A673 (cell line): ENCODE measurements at regions not wholly inside any gene's neighbourhood (a gene's known extent, or its start where the extent isn't known, plus 50 kb on each side); places are given as distances from the start of the nearest gene placed in this dataset.
"Not testable (repeated sequence)": the region's sequence is repeated elsewhere in the genome, so short reads cannot be mapped to it uniquely, and the experiment has no call there.

Experiments used
- BruUV-seq: library from RNA; stranded (reverse); fragments of 400-500 nt; replicated peaks from 2 replicates; lab custom pipeline; 2021; lab: Mats Ljungman, UMichigan
- CTCF ChIA-PET: fragments of 300-600 bp; sonication (Branson Sonifier 250); formaldehyde crosslinking; loops from one replicate; lab custom pipeline; 2022; ENCODE audit warnings: antibody characterized with exemption; lab: Charles Lee
- POLR2A ChIA-PET: fragments of 300-600 bp; sonication (Branson Sonifier 250); formaldehyde crosslinking; loops from one replicate; lab custom pipeline; 2022; ENCODE audit warnings: antibody characterized with exemption; ENCODE audit not compliant: low non-redundant PET; lab: Charles Lee
- DNase-seq: peaks from one replicate; pipeline ENCODE4 v3.0.0-alpha.2; 2015; ENCODE audit warnings: low spot score
- H3K27ac ChIP-seq: fragments of 200-600 bp; sonication (generic); 2 replicates; pipeline ENCODE4 v1.5.1; 2016; ENCODE audit warnings: mixed run types, low read depth, mild to moderate bottlenecking, mixed read lengths, antibody characterized with exemption, low read length; ENCODE audit not compliant: poor library complexity, severe bottlenecking
- H3K27me3 ChIP-seq: fragments of 200-600 bp; sonication (generic); replicated peaks from 2 replicates; pipeline ENCODE4 v1.6.1; 2017; ENCODE audit warnings: mixed run types, low read depth, mild to moderate bottlenecking, mixed read lengths, antibody characterized with exemption, low read length; ENCODE audit not compliant: insufficient read depth, poor library complexity
- H3K36me3 ChIP-seq: fragments of 200-600 bp; sonication (generic); 2 replicates; pipeline ENCODE4 v1.6.1; 2016; ENCODE audit warnings: mixed run types, mild to moderate bottlenecking, mixed read lengths, antibody characterized with exemption, low read length; ENCODE audit not compliant: insufficient read depth, poor library complexity, severe bottlenecking
- H3K4me1 ChIP-seq: fragments of 200-600 bp; sonication (generic); 2 replicates; pipeline ENCODE4 v1.6.1; 2017; ENCODE audit warnings: mixed run types, mild to moderate bottlenecking, mixed read lengths, antibody characterized with exemption, low read length; ENCODE audit not compliant: insufficient read depth, poor library complexity, severe bottlenecking
- H3K4me3 ChIP-seq: fragments of 200-600 bp; sonication (generic); 2 replicates; pipeline ENCODE4 v1.5.1; 2016; ENCODE audit warnings: low read depth, mixed run types, mild to moderate bottlenecking, mixed read lengths, low read length; ENCODE audit not compliant: poor library complexity, severe bottlenecking
- H3K9me3 ChIP-seq: fragments of 200-600 bp; sonication (generic); 2 replicates; pipeline ENCODE4 v1.6.1; 2016; ENCODE audit warnings: mixed run types, low read depth, mild to moderate bottlenecking, mixed read lengths, antibody characterized with exemption, low read length; ENCODE audit not compliant: poor library complexity, severe bottlenecking
- CTCF ChIP-seq: fragments of 300-800, 200-600 bp; sonication (generic); conservative IDR thresholded peaks from 2 replicates; pipeline ENCODE4 v1.5.1; 2017; ENCODE audit warnings: low read depth, mild to moderate bottlenecking, antibody characterized with exemption, low read length, moderate library complexity, mixed read lengths
- EZH2 ChIP-seq: fragments of 200-600 bp; sonication (generic); IDR thresholded peaks from 2 replicates; pipeline ENCODE4 v1.6.1; 2017; ENCODE audit warnings: borderline replicate concordance, low read depth, mild to moderate bottlenecking, mixed read lengths, antibody characterized with exemption, low read length; ENCODE audit not compliant: poor library complexity, severe bottlenecking
- intact Hi-C: fragments of 100-400 bp; cut with micrococcal nuclease; formaldehyde crosslinking; loops from one replicate; pipeline ENCODE4 v1.10.0; 2022; ENCODE audit not compliant: unreplicated experiment

GRCh38 chr21:41611966-41612606 lies 104.1 kb upstream of the TMPRSS2 start:
- Histone ChIP-seq H3K9me3 (no peaks in the 10 kb centered on the region), H3K27me3 (no peaks in the 10 kb centered on the region), H3K4me1 (peaks cover 8% of the 10 kb centered on the region), H3K27ac (no peak overlapping the region), H3K36me3 (no peaks in the 10 kb centered on the region), H3K4me3 (no peak overlapping the region)
- TF ChIP-seq CTCF = no peak
- no peak for TF ChIP-seq EZH2
- CTCF ChIA-PET = interaction anchor here (0.5 to 1.9 kb wide), 12 partner anchors 10 to 982 kb away, joined by 3 to 30 read pairs (median 4); no protein-coding TSS in a partner anchor
- intact Hi-C loops = loop anchor here (1.0 to 10.0 kb wide), 4 partner anchors 166 to 843 kb away; no protein-coding TSS in a partner anchor
- POLR2A ChIA-PET = no interaction called here
- BruUV-seq = no TSS peak
- DNase-seq = peak; percentile 15

- BruUV-seq = no TSS peak
- DNase-seq = no peak
- intact Hi-C loops = loop anchor here (10.0 kb wide), 1 partner anchor 843 kb away; no protein-coding TSS in a partner anchor
- H3K36me3 ChIP-seq = no peaks in the 10 kb centered on the region
- ChIA-PET CTCF (interaction anchor here (0.6 kb wide), 1 partner anchor 162 kb away, joined by 3 read pairs; no protein-coding TSS in a partner anchor), POLR2A (no interaction called here)
- H3K27me3 ChIP-seq = no peaks in the 10 kb centered on the region
- H3K4me1 ChIP-seq = peaks cover 8% of the 10 kb centered on the region
- TF ChIP-seq CTCF (no peak), EZH2 (no peak)
- H3K9me3 ChIP-seq = no peaks in the 10 kb centered on the region
- H3K27ac ChIP-seq = no peak overlapping the region
- H3K4me3 ChIP-seq = no peak overlapping the region
Measured at GRCh38 chr21:41611441-41611840, 103.5 kb upstream of the TMPRSS2 start.

- BruUV-seq, H3K4me3 ChIP-seq, CTCF ChIA-PET, H3K27ac ChIP-seq, DNase-seq, H3K36me3 ChIP-seq, H3K4me1 ChIP-seq, H3K27me3 ChIP-seq, POLR2A ChIA-PET, H3K9me3 ChIP-seq: not testable (repeated sequence)
- intact Hi-C loops = loop anchor here (10.0 kb wide), 1 partner anchor 844 kb away; no protein-coding TSS in a partner anchor
Measured at GRCh38 chr21:41610840-41611115, 102.8 kb upstream of the TMPRSS2 start.
